C4-2B (cell line): ENCODE measurements at regions not wholly inside any gene's neighbourhood (a gene's known extent, or its start where the extent isn't known, plus 50 kb on each side); places are given as distances from the start of the nearest gene placed in this dataset.

Experiments
- H3K27ac ChIP-seq: fragments of 450-650 bp; 2 replicates; pipeline ENCODE4 v1.5.1; 2017
- ZFX ChIP-seq: fragments of 450-650 bp; IDR thresholded peaks from 2 replicates; pipeline ENCODE4 v1.6.1; 2017
- TF ChIP-seq, protein P1 (sequence below): fragments of 450-650 bp; conservative IDR thresholded peaks from 2 replicates; pipeline ENCODE4 v1.5.1; 2017; ENCODE audit warnings: mild to moderate bottlenecking

DNA sequence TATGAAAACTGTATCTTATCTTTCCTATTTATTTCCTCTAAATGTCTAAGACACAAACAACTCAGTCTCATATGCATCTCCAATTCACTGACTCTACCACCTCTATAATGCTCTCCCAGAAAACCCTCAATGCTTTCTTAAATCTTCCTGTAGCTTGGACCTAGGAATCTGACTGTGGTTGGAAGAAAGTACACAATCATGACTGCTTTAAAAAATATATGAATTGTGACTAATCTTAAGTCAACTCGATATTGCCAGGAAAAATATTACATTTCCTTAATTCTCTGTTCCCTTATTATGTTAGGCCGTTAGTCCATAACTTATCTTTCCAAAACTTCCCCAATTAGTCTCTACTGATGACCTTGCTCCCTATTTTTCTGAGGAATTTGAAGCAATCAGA is 87.0 kb downstream of the SPCS3 start:
- H3K27ac ChIP-seq, result no peak overlapping the region
- TF ChIP-seq, protein P1, sequence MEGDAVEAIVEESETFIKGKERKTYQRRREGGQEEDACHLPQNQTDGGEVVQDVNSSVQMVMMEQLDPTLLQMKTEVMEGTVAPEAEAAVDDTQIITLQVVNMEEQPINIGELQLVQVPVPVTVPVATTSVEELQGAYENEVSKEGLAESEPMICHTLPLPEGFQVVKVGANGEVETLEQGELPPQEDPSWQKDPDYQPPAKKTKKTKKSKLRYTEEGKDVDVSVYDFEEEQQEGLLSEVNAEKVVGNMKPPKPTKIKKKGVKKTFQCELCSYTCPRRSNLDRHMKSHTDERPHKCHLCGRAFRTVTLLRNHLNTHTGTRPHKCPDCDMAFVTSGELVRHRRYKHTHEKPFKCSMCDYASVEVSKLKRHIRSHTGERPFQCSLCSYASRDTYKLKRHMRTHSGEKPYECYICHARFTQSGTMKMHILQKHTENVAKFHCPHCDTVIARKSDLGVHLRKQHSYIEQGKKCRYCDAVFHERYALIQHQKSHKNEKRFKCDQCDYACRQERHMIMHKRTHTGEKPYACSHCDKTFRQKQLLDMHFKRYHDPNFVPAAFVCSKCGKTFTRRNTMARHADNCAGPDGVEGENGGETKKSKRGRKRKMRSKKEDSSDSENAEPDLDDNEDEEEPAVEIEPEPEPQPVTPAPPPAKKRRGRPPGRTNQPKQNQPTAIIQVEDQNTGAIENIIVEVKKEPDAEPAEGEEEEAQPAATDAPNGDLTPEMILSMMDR, result no peak

DNA sequence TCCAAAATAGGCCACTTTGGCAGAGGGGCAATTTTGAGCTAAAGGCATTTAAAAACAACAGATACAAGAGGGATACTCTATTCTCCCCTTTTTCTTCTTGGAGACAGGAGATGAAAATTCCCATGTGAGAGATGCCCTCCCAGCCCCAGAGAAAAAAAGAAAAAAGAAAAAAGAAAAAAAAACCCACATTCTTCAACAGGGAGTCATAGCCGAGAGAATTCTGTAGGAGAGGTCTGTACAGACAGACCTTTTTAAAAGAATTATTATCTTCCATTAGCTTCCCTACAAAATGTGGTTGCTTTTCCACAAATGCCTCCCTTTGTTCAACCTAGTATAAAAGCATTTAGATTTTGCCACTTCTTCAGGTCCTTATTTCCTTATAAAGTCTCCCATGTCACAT is 89.9 kb downstream of the SPCS3 start:
- TF ChIP-seq ZFX, result no peak
- TF ChIP-seq, protein P1, result no peak
- no peak overlapping the region for H3K27ac ChIP-seq

DNA sequence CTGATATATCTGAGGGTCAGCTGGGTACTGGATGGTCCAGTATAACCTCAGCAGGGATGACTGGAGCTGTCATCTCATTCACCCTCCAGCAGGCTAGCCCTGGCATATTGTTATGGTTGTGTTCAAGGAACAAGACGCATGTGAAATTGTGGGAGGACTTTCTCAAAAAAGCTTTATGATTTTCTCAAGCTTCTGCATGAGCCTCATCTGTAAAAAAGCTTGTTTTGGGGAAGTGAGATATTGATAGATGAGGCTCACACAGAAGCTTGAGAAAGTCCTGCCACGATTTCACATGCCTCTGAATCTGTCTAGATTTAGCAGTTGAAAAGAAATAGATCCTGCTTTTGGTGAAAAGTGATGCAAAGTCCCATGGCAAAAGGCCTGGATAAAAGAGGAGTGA is 93.4 kb downstream of the SPCS3 start:
- TF ChIP-seq ZFX, result no peak
- TF ChIP-seq, protein P1, result no peak
- H3K27ac ChIP-seq, result no peak overlapping the region

DNA sequence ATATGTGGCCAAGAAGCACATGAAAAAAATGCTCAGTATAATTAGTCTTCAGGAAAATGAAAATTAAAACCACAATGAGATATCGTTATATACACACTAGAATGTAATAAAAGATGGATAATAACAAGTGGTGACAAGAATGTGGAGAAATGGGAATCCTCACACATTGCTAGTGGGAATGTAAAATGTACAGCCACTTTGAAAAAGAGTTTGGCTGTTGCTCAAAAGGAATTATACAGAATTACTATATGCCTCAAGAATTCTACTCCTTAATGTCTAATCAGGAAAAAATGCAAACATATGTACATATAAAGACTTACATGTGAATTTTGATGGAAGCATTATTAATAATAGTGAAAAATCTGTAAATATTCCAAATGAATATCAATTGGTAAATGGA is 102.2 kb downstream of the SPCS3 start:
- no peak overlapping the region for H3K27ac ChIP-seq
- TF ChIP-seq ZFX, result no peak
- TF ChIP-seq, protein P1, result no peak

DNA sequence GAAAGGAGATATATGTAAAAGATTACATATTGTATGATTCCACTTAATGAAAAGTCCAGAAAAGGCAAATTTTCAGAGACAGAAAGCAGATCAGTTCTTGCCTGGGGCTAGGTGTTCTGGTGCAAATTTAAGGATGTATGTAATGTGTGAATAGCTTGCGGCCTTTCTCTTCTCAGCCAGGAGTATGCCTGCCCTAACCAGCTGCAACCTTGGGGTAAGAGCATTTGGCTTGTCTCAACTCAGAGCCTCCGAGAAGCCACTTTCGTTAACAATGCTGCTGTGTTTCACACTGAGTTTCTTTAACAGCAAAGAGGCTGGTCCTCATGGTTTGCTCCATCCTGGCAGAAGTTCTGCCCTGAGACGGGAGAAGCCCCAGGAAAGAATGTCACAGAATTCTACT is 102.7 kb downstream of the SPCS3 start:
- H3K27ac ChIP-seq, result no peak overlapping the region
- TF ChIP-seq, protein P1, result no peak
- no peak for TF ChIP-seq ZFX

DNA sequence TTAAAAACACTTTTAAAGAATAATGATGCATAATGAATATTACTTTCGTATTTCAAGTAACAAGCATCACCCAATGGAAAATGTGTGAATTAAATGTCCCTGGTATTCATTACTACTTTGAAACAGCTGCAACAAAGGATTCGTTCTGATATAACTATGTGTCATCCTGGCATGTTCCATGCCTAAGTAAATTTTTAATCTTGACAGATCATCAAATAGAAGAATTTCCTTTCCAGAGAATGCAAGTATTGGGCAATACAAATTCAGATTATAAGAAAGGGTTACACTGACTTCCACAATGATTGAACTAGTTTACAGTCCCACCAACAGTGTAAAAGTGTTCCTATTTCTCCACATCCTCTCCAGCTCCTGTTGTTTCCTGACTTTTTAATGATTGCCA is 105.3 kb downstream of the SPCS3 start:
- TF ChIP-seq, protein P1, result no peak
- no peak for TF ChIP-seq ZFX
- no peak overlapping the region for H3K27ac ChIP-seq

DNA sequence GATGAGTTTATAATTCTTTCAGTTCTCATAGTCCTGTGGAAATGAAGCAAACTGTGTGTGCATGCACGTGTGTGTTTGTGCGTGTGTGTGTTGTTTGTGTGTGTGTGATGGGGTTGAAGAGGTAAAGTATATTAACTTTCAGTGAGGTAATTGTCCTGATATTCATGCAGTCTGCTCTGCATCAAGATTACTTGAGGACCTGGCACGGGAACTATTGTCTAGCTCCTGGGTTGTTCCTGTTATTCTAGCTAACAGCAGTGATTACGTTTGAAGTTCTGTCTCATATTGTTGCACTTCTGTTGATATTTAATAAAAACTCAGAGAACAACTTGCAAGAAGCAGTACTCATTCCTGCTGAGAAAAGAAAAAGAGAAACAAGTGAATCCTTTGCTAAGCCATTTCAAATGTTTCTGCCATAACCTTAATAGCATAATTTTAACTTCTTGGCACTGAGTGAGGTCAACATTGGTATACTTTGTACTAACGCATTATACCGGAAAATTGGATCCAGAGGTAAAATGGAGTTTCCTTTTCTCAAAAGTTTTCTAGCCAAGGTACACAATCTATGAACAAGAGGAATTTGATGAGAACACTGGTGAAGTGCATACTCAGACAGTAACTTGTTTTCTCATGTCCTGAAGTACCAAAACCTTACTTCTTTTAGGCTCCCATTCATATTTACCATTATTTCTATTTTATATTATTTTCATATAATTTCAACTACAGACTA is 113.2 kb downstream of the SPCS3 start:
- TF ChIP-seq, protein P1, result no peak
- no peak for TF ChIP-seq ZFX
- no peak overlapping the region for H3K27ac ChIP-seq
